CD4-positive, alpha-beta T cell treated with Interleukin-17A for 4 hours (primary cell): ENCODE measurements at regions not wholly inside any gene's neighbourhood (a gene's known extent, or its start where the extent isn't known, plus 50 kb on each side); places are given as distances from the start of the nearest gene placed in this dataset.
A peak's percentile ranks its signal among the peaks of the same experiment; 100 is the strongest.

Experiments used
- DNase-seq: peaks from one replicate; pipeline ENCODE4 v3.0.0-alpha.2; 2020; ENCODE audit warnings: mixed read lengths

GRCh38 chr6:104572901-104573300 lies 286.8 kb downstream of the HACE1 start:
- DNase-seq = no peak

- DNase-seq = no peak
Measured at GRCh38 chr6:104566411-104566810, 293.3 kb downstream of the HACE1 start.

- DNase-seq = no peak
Measured at GRCh38 chr6:104563306-104563705, 296.4 kb downstream of the HACE1 start.

- no peak for DNase-seq
Measured at GRCh38 chr6:104559435-104560202, 300.1 kb downstream of the HACE1 start.

GRCh38 chr6:104558746-104559145 lies 301.0 kb downstream of the HACE1 start:
- DNase-seq = no peak

- DNase-seq = no peak
Measured at GRCh38 chr6:104548297-104548696, 311.4 kb downstream of the HACE1 start.

- DNase-seq = no peak
Measured at GRCh38 chr6:104541411-104541810, 318.3 kb downstream of the HACE1 start.

GRCh38 chr6:104540743-104541142 lies 319.0 kb downstream of the HACE1 start:
- DNase-seq = no peak

GRCh38 chr6:104539173-104539572 lies 320.5 kb downstream of the HACE1 start:
- DNase-seq = no peak

- DNase-seq = no peak
Measured at GRCh38 chr6:104537872-104538271, 321.8 kb downstream of the HACE1 start.

GRCh38 chr6:104537180-104537579 lies 322.5 kb downstream of the HACE1 start:
- no peak for DNase-seq

GRCh38 chr6:104532462-104532861 lies 327.3 kb downstream of the HACE1 start:
- DNase-seq = no peak

- DNase-seq = no peak
Measured at GRCh38 chr6:104531646-104532045, 328.1 kb downstream of the HACE1 start.

GRCh38 chr6:104527761-104528415 lies 331.8 kb downstream of the HACE1 start:
- DNase-seq = no peak

GRCh38 chr6:104527311-104527710 lies 332.4 kb downstream of the HACE1 start:
- no peak for DNase-seq

- DNase-seq = no peak
Measured at GRCh38 chr6:104526376-104526775, 333.3 kb downstream of the HACE1 start.

GRCh38 chr6:104525677-104526322 lies 333.9 kb downstream of the HACE1 start:
- DNase-seq = peak; percentile 58

- DNase-seq = no peak
Measured at GRCh38 chr6:104522533-104522932, 337.2 kb downstream of the HACE1 start.

GRCh38 chr6:104521176-104521575 lies 338.5 kb downstream of the HACE1 start:
- DNase-seq = no peak

- DNase-seq = no peak
Measured at GRCh38 chr6:104519566-104519965, 340.2 kb downstream of the HACE1 start.

GRCh38 chr6:104509355-104509754 lies 350.4 kb downstream of the HACE1 start:
- no peak for DNase-seq

- no peak for DNase-seq
Measured at GRCh38 chr6:104506429-104506828, 353.3 kb downstream of the HACE1 start.

- no peak for DNase-seq
Measured at GRCh38 chr6:104505838-104506237, 353.9 kb downstream of the HACE1 start.

- DNase-seq = no peak
Measured at GRCh38 chr6:104500265-104500664, 359.5 kb downstream of the HACE1 start.
